Neural progenitor cell (in vitro differentiated cells): ENCODE measurements at regions not wholly inside any gene's neighbourhood (a gene's known extent, or its start where the extent isn't known, plus 50 kb on each side); places are given as distances from the start of the nearest gene placed in this dataset.

ENCODE experiments used
- EZH2 ChIP-seq: fragments of 200-600 bp; sonication (generic); IDR thresholded peaks from 2 replicates; pipeline ENCODE4 v1.6.1; 2017; ENCODE audit warnings: antibody characterized with exemption, mild to moderate bottlenecking, moderate library complexity
- EZH2phosphoT487 ChIP-seq: fragments of 200-600 bp; sonication (generic); IDR thresholded peaks from 2 replicates; pipeline ENCODE4 v1.6.1; 2017; ENCODE audit warnings: antibody characterized with exemption
- TF ChIP-seq, protein P1 (sequence below): fragments of 200-600 bp; sonication (generic); IDR thresholded peaks from 2 replicates; pipeline ENCODE4 v1.5.1; 2017; ENCODE audit warnings: antibody characterized with exemption, mild to moderate bottlenecking

GRCh38 chr6:147728903-147729302 lies 220.4 kb downstream of the SAMD5 start:
- no peak for TF ChIP-seq EZH2
- TF ChIP-seq, protein P1, sequence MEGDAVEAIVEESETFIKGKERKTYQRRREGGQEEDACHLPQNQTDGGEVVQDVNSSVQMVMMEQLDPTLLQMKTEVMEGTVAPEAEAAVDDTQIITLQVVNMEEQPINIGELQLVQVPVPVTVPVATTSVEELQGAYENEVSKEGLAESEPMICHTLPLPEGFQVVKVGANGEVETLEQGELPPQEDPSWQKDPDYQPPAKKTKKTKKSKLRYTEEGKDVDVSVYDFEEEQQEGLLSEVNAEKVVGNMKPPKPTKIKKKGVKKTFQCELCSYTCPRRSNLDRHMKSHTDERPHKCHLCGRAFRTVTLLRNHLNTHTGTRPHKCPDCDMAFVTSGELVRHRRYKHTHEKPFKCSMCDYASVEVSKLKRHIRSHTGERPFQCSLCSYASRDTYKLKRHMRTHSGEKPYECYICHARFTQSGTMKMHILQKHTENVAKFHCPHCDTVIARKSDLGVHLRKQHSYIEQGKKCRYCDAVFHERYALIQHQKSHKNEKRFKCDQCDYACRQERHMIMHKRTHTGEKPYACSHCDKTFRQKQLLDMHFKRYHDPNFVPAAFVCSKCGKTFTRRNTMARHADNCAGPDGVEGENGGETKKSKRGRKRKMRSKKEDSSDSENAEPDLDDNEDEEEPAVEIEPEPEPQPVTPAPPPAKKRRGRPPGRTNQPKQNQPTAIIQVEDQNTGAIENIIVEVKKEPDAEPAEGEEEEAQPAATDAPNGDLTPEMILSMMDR: no peak
- TF ChIP-seq EZH2phosphoT487: no peak
